Activated gamma-delta T cell treated with anti-CD3 and anti-CD28 coated beads, Interleukin-2, amount 50 U/mL, for 16 hours (primary cell): ENCODE measurements at regions not wholly inside any gene's neighbourhood (a gene's known extent, or its start where the extent isn't known, plus 50 kb on each side); places are given as distances from the start of the nearest gene placed in this dataset.

Experiments used
- DNase-seq: peaks from one replicate; pipeline ENCODE4 v3.0.0-alpha.2; 2020; ENCODE audit warnings: low read depth

- DNase-seq = no peak
Observed at GRCh38 chr15:69897061-69897460, 200.7 kb downstream of the TLE3 start.

GRCh38 chr15:69897471-69898237, 200.1 kb downstream of the TLE3 start:
- DNase-seq = no peak

GRCh38 chr15:69898243-69898642, 199.5 kb downstream of the TLE3 start:
- no peak for DNase-seq

GRCh38 chr15:69902414-69903062, 195.2 kb downstream of the TLE3 start:
- DNase-seq = no peak

GRCh38 chr15:69903470-69904469, 193.9 kb downstream of the TLE3 start:
- no peak for DNase-seq

GRCh38 chr15:69906256-69907185, 191.2 kb downstream of the TLE3 start:
- no peak for DNase-seq

- DNase-seq = no peak
Observed at GRCh38 chr15:69908060-69908459, 189.7 kb downstream of the TLE3 start.

GRCh38 chr15:69908590-69909420, 188.9 kb downstream of the TLE3 start:
- DNase-seq = no peak

- no peak for DNase-seq
Observed at GRCh38 chr15:69909719-69910444, 187.8 kb downstream of the TLE3 start.

- DNase-seq = no peak
Observed at GRCh38 chr15:69910514-69910913, 187.2 kb downstream of the TLE3 start.

- DNase-seq = no peak
Observed at GRCh38 chr15:69912116-69912515, 185.6 kb downstream of the TLE3 start.

- DNase-seq = no peak
Observed at GRCh38 chr15:69914040-69914439, 183.7 kb downstream of the TLE3 start.

- no peak for DNase-seq
Observed at GRCh38 chr15:69914960-69915359, 182.8 kb downstream of the TLE3 start.

GRCh38 chr15:69916169-69916785, 181.4 kb downstream of the TLE3 start:
- DNase-seq = no peak

- DNase-seq = no peak
Observed at GRCh38 chr15:69917056-69917455, 180.7 kb downstream of the TLE3 start.

- no peak for DNase-seq
Observed at GRCh38 chr15:69919816-69920215, 177.9 kb downstream of the TLE3 start.

GRCh38 chr15:69920221-69920620, 177.5 kb downstream of the TLE3 start:
- no peak for DNase-seq

GRCh38 chr15:69921626-69922619, 175.8 kb downstream of the TLE3 start:
- no peak for DNase-seq
